ENCODE measurements at regions not wholly inside any gene's neighbourhood (a gene's known extent, or its start where the extent isn't known, plus 50 kb on each side); places are given as distances from the start of the nearest gene placed in this dataset.

GRCh38 chr16:85399583-85400284, 213.4 kb upstream of the GSE1 start:
- DNase-seq (ENCODE audit: low read depth in 1 of 2, low spot score in 1 of 2): no peak
- no peak overlapping the region for H3K27ac ChIP-seq
- no peaks in the 10 kb centered on the region for H3K9me3 ChIP-seq (ENCODE audit: low read depth)
- no peak overlapping the region for H3K4me3 ChIP-seq
- no peaks in the 10 kb centered on the region for H3K27me3 ChIP-seq
- H3K4me1 ChIP-seq (ENCODE audit: low read depth): peaks cover 17% of the 10 kb centered on the region
- TF ChIP-seq CTCF (IDR thresholded peaks at IDR 0.05; ENCODE audit: low read depth, low read length): no peak
- no peaks in the 10 kb centered on the region for H3K36me3 ChIP-seq

- Histone ChIP-seq H3K4me3 (no peak overlapping the region), H3K4me1 (ENCODE audit: low read depth) (peaks cover 12% of the 10 kb centered on the region), H3K27ac (no peak overlapping the region), H3K27me3 (no peaks in the 10 kb centered on the region), H3K9me3 (ENCODE audit: low read depth) (no peaks in the 10 kb centered on the region), H3K36me3 (no peaks in the 10 kb centered on the region)
- no peak for TF ChIP-seq CTCF (IDR thresholded peaks at IDR 0.05; ENCODE audit: low read depth, low read length)
- no peak for DNase-seq (ENCODE audit: low read depth in 1 of 2, low spot score in 1 of 2)
These were observed 212.6 kb upstream of the GSE1 start for GRCh38 chr16:85400305-85401205.

GRCh38 chr16:85401370-85401916, 211.7 kb upstream of the GSE1 start:
- Histone ChIP-seq H3K4me1 (ENCODE audit: low read depth) (peaks cover 6% of the 10 kb centered on the region), H3K4me3 (no peak overlapping the region), H3K36me3 (no peaks in the 10 kb centered on the region), H3K27ac (no peak overlapping the region), H3K27me3 (no peaks in the 10 kb centered on the region), H3K9me3 (ENCODE audit: low read depth) (no peaks in the 10 kb centered on the region)
- DNase-seq (ENCODE audit: low read depth in 1 of 2, low spot score in 1 of 2): no peak
- TF ChIP-seq CTCF (IDR thresholded peaks at IDR 0.05; ENCODE audit: low read depth, low read length): no peak

GRCh38 chr16:85401917-85402766, 211.0 kb upstream of the GSE1 start:
- Histone ChIP-seq H3K9me3 (ENCODE audit: low read depth) (no peaks in the 10 kb centered on the region), H3K4me3 (no peak overlapping the region), H3K27me3 (no peaks in the 10 kb centered on the region), H3K27ac (no peak overlapping the region), H3K4me1 (ENCODE audit: low read depth) (peaks cover 6% of the 10 kb centered on the region), H3K36me3 (no peaks in the 10 kb centered on the region)
- no peak for TF ChIP-seq CTCF (IDR thresholded peaks at IDR 0.05; ENCODE audit: low read depth, low read length)
- no peak for DNase-seq (ENCODE audit: low read depth in 1 of 2, low spot score in 1 of 2)
